ENCODE measurements at regions not wholly inside any gene's neighbourhood (a gene's known extent, or its start where the extent isn't known, plus 50 kb on each side); places are given as distances from the start of the nearest gene placed in this dataset.
"Not testable (repeated sequence)": the region's sequence is repeated elsewhere in the genome, so short reads cannot be mapped to it uniquely, and the experiment has no call there.

GRCh38 chr13:87975035-87975434 is 303.9 kb downstream of the SLITRK5 start:
- ATAC-seq (no peak), DNase-seq (ENCODE audit: low spot score) (no peak)

GRCh38 chr13:87976650-87977049 is 305.5 kb downstream of the SLITRK5 start:
- DNase-seq (ENCODE audit: low spot score); ATAC-seq: not testable (repeated sequence)

- no peak for ATAC-seq
Measured at GRCh38 chr13:87981416-87981815, 310.2 kb downstream of the SLITRK5 start.

GRCh38 chr13:87982400-87982799 is 311.2 kb downstream of the SLITRK5 start:
- ATAC-seq = no peak
- DNase-seq (ENCODE audit: low spot score) = no peak

More at GRCh38 chr13:87981416-87981815, 310.2 kb downstream of the SLITRK5 start:
- no peak for DNase-seq (ENCODE audit: low spot score)

GRCh38 chr13:87986639-87987250 is 315.6 kb downstream of the SLITRK5 start:
- ATAC-seq = no peak
- no peak for DNase-seq (ENCODE audit: low spot score)

GRCh38 chr13:87998081-87998480 is 326.9 kb downstream of the SLITRK5 start:
- no peak for DNase-seq (ENCODE audit: low spot score)
- ATAC-seq = no peak

- no peak for DNase-seq (ENCODE audit: low spot score)
- no peak for ATAC-seq
Measured at GRCh38 chr13:87999240-87999700, 328.1 kb downstream of the SLITRK5 start.

- no peak for ATAC-seq
- no peak for DNase-seq (ENCODE audit: low spot score)
Measured at GRCh38 chr13:87999788-88000187, 328.6 kb downstream of the SLITRK5 start.

GRCh38 chr13:88000239-88000638 is 329.1 kb downstream of the SLITRK5 start:
- no peak for ATAC-seq
- DNase-seq (ENCODE audit: low spot score) = no peak

- ATAC-seq (no peak), DNase-seq (ENCODE audit: low spot score) (no peak)
Measured at GRCh38 chr13:88000787-88001186, 329.6 kb downstream of the SLITRK5 start.

- ATAC-seq (no peak), DNase-seq (ENCODE audit: low spot score) (no peak)
Measured at GRCh38 chr13:88005188-88005587, 334.0 kb downstream of the SLITRK5 start.

- ATAC-seq = no peak
- no peak for DNase-seq (ENCODE audit: low spot score)
Measured at GRCh38 chr13:88014527-88014926, 343.4 kb downstream of the SLITRK5 start.

GRCh38 chr13:88022431-88023208 is 351.4 kb downstream of the SLITRK5 start:
- DNase-seq (ENCODE audit: low spot score) (no peak), ATAC-seq (no peak)

GRCh38 chr13:88026241-88026640 is 355.1 kb downstream of the SLITRK5 start:
- no peak for ATAC-seq
- DNase-seq (ENCODE audit: low spot score) = no peak

- DNase-seq (ENCODE audit: low spot score) = no peak
- no peak for ATAC-seq
Measured at GRCh38 chr13:88031980-88032559, 360.9 kb downstream of the SLITRK5 start.

- DNase-seq (ENCODE audit: low spot score); ATAC-seq: not testable (repeated sequence)
Measured at GRCh38 chr13:88036205-88036604, 365.0 kb downstream of the SLITRK5 start.

- ATAC-seq (no peak), DNase-seq (ENCODE audit: low spot score) (no peak)
Measured at GRCh38 chr13:88042489-88042888, 371.3 kb downstream of the SLITRK5 start.

- ATAC-seq (no peak), DNase-seq (ENCODE audit: low spot score) (no peak)
Measured at GRCh38 chr13:88051746-88052482, 380.7 kb downstream of the SLITRK5 start.

- ATAC-seq = no peak
- DNase-seq (ENCODE audit: low spot score) = no peak
Measured at GRCh38 chr13:88063741-88064140, 392.6 kb downstream of the SLITRK5 start.

GRCh38 chr13:88066847-88067246 is 395.7 kb downstream of the SLITRK5 start:
- no peak for ATAC-seq
- DNase-seq (ENCODE audit: low spot score) = no peak

GRCh38 chr13:88068316-88068715 is 397.1 kb downstream of the SLITRK5 start:
- no peak for ATAC-seq
- no peak for DNase-seq (ENCODE audit: low spot score)

Data from left lobe of liver (tissue), 2 donors.